K562 (cell line): ENCODE measurements at regions not wholly inside any gene's neighbourhood (a gene's known extent, or its start where the extent isn't known, plus 50 kb on each side); places are given as distances from the start of the nearest gene placed in this dataset.

Source experiments
- ATAC-seq: fragments of 200-7000 bp; cut with Tn5 transposase; 3 replicates; pipeline ENCODE4 v1.9.1; 2020; ENCODE audit warnings: moderate library complexity
- BruUV-seq: library from RNA; stranded (reverse); fragments of 400-500 nt; replicated peaks from 2 replicates; lab custom pipeline; 2021; lab: Mats Ljungman, UMichigan
- CTCF ChIA-PET: fragments of 300-600 bp; formaldehyde crosslinking; extraction: SDS; loops from one replicate; lab custom pipeline; 2021; ENCODE audit warnings: low intra/inter-chr PET ratio; lab: Yijun Ruan, JAX
- POLR2A ChIA-PET: fragments of 300-600, 350-650 bp; sonication (Branson Sonifier 250); formaldehyde crosslinking; extraction: SDS; loops from one replicate; lab custom pipeline; 2021; ENCODE audit warnings: antibody characterized with exemption, inconsistent platforms; lab: Yijun Ruan, JAX
- DNase-seq, 4 experiments: peaks; one replicate each; pipeline versions ENCODE4 v3.0.0 to v3.0.0-alpha.2; 2011 to 2018; ENCODE audit warnings: low spot score in 3 of 4, mixed read lengths in 3 of 4; ENCODE audit errors: extremely low read depth in 1 of 4
- FAIRE-seq: peaks from 2 replicates; lab custom pipeline; 2011; peaks lifted over from hg19 to GRCh38; lab: Jason Lieb, UNC
- H2AFZ ChIP-seq: 2 replicates; pipeline ENCODE4 v1.6.0; 2011; ENCODE audit warnings: low read depth, low read length, control low read depth, inconsistent platforms
- H3K27ac ChIP-seq: fragments of 200-600 bp; 3 replicates; pipeline ENCODE4 v1.8.0; 2011; ENCODE audit warnings: low read depth, mild to moderate bottlenecking, control low read depth, inconsistent platforms, low read length, moderate library complexity, mixed read lengths; ENCODE audit errors: extremely low read depth
- H3K27me3 ChIP-seq, 2 experiments: fragments of 300-600 bp in 1 of 2; 2 replicates in 1 of 2; 3 replicates in 1 of 2; pipeline versions ENCODE4 v1.6.0 to v1.8.0; 2011; ENCODE audit warnings: inconsistent platforms in 2 of 2, low read length in 2 of 2, mild to moderate bottlenecking in 1 of 2, mixed read lengths in 1 of 2, moderate library complexity in 1 of 2; ENCODE audit not compliant: control insufficient read depth in 2 of 2, insufficient read depth in 2 of 2
- H3K36me3 ChIP-seq: fragments of 300-600 bp; 3 replicates; pipeline ENCODE4 v1.8.0; 2011; ENCODE audit warnings: mild to moderate bottlenecking, low read length, inconsistent platforms; ENCODE audit not compliant: control insufficient read depth, insufficient read depth
- H3K4me1 ChIP-seq, 2 experiments: fragments of 200-600 bp in 1 of 2; replicated peaks in 1 of 2; 2 replicates in 1 of 2; 3 replicates in 1 of 2; pipeline versions ENCODE4 v1.5.1 to v1.8.0; 2011; ENCODE audit warnings: inconsistent platforms in 2 of 2, low read length in 2 of 2, mild to moderate bottlenecking in 1 of 2, mixed read lengths in 1 of 2, moderate library complexity in 1 of 2; ENCODE audit not compliant: control insufficient read depth in 2 of 2, insufficient read depth in 2 of 2
- H3K4me2 ChIP-seq: 2 replicates; pipeline ENCODE4 v1.6.1; 2011; ENCODE audit warnings: low read length, control low read depth, inconsistent platforms, mixed read lengths; ENCODE audit not compliant: insufficient read depth
- H3K4me3 ChIP-seq: fragments of 200-600 bp; sonication (generic), shearing (Covaris generic); 2 replicates; pipeline ENCODE4 v1.5.1; 2016; ENCODE audit warnings: control low read depth, inconsistent platforms
- H3K79me2 ChIP-seq: fragments of 200-600 bp; 3 replicates; pipeline ENCODE4 v1.8.0; 2011; ENCODE audit warnings: low read length, inconsistent platforms; ENCODE audit not compliant: control insufficient read depth, insufficient read depth
- H3K9ac ChIP-seq, 2 experiments: 2 replicates each; pipeline versions ENCODE4 v1.6.0 to v1.6.1; 2011; ENCODE audit warnings: low read depth in 2 of 2, low read length in 2 of 2, control low read depth in 1 of 2, inconsistent platforms in 1 of 2, mild to moderate bottlenecking in 1 of 2, mixed read lengths in 1 of 2; ENCODE audit not compliant: insufficient read depth in 1 of 2
- H3K9me1 ChIP-seq: one replicate; pipeline ENCODE4 v1.6.0; 2011; ENCODE audit warnings: inconsistent platforms, mild to moderate bottlenecking, low read length, moderate library complexity; ENCODE audit not compliant: control insufficient read depth, insufficient read depth
- H3K9me3 ChIP-seq: replicated peaks from 2 replicates; pipeline ENCODE4 v1.5.1; 2011; ENCODE audit warnings: low read depth, low read length, inconsistent platforms; ENCODE audit not compliant: control insufficient read depth, insufficient read depth
- H4K20me1 ChIP-seq: replicated peaks from 2 replicates; pipeline ENCODE4 v1.6.1; 2011; ENCODE audit warnings: low read length, inconsistent platforms, mixed read lengths; ENCODE audit not compliant: control insufficient read depth, insufficient read depth
- HEY1 ChIP-seq: fragments of 250-450 bp; sonication (Bioruptor Pico); IDR thresholded peaks from 2 replicates; pipeline ENCODE4 v1.5.0; 2020; ENCODE audit warnings: mild to moderate bottlenecking, moderate library complexity, borderline replicate concordance
- KLF13 ChIP-seq: fragments of 450-650 bp; IDR thresholded peaks from 2 replicates; pipeline ENCODE4 v1.6.1; 2016; ENCODE audit warnings: missing genetic modification characterization, low read depth, mild to moderate bottlenecking, missing compliant biosample characterization, moderate library complexity, borderline replicate concordance
- MYC ChIP-seq, 2 experiments: fragments of 250-450 bp in 1 of 2; sonication (Bioruptor Pico) in 1 of 2; IDR thresholded peaks; 2 replicates each; pipeline versions ENCODE4 v1.5.1 to v1.6.1; 2012 to 2021; ENCODE audit warnings: low read depth in 2 of 2, borderline replicate concordance in 1 of 2, improper control_type of control experiment in 1 of 2, low read length in 1 of 2, mild to moderate bottlenecking in 1 of 2, moderate library complexity in 1 of 2
- PCBP1 ChIP-seq: fragments of 200-400 bp; formaldehyde crosslinking; IDR thresholded peaks from 2 replicates; pipeline ENCODE4 v1.6.1; 2018; ENCODE audit warnings: mild to moderate bottlenecking, low read depth, low read length; ENCODE audit not compliant: poor library complexity, severe bottlenecking
- SAFB2 ChIP-seq: fragments of 200-400 bp; formaldehyde crosslinking; IDR thresholded peaks from 2 replicates; pipeline ENCODE4 v1.6.1; 2018; ENCODE audit warnings: borderline replicate concordance, low read length, low read depth, moderate library complexity; ENCODE audit not compliant: severe bottlenecking
- SREBF1 ChIP-seq: fragments of 150-350 bp; IDR thresholded peaks from 2 replicates; pipeline ENCODE4 v1.6.1; 2014; ENCODE audit warnings: antibody characterized with exemption, low read depth, low read length, borderline replicate concordance
- SRSF1 ChIP-seq: fragments of 200-400 bp; formaldehyde crosslinking; IDR thresholded peaks from 2 replicates; pipeline ENCODE4 v1.6.1; 2017; ENCODE audit warnings: mild to moderate bottlenecking, low read depth, low read length, moderate library complexity
- SRSF7 ChIP-seq: fragments of 200-400 bp; formaldehyde crosslinking; optimal IDR thresholded peaks from 2 replicates; pipeline ENCODE3; 2017; ENCODE audit warnings: mild to moderate bottlenecking, low read depth, low read length
- TAF1 ChIP-seq: IDR thresholded peaks from 2 replicates; pipeline ENCODE4 v1.6.1; 2011; ENCODE audit warnings: mild to moderate bottlenecking, low read length, moderate library complexity; ENCODE audit not compliant: insufficient read depth, control insufficient read depth, severe bottlenecking; ENCODE audit errors: extremely low read depth
- ZNF282 ChIP-seq: sonication (generic); formaldehyde crosslinking; IDR thresholded peaks from 2 replicates; pipeline ENCODE4 v1.8.1; 2023; ENCODE audit warnings: missing genetic modification reagents
- ZNF589 ChIP-seq: fragments of 200-800 bp; sonication (Bioruptor generic); IDR thresholded peaks from 2 replicates; pipeline ENCODE4 v1.6.1; 2016; ENCODE audit warnings: low read depth, missing genetic modification characterization, missing compliant biosample characterization
- WGBS: fragments of 100-300 bp; shearing (Covaris generic); methylation state at CpG from one replicate; pipeline ENCODE4 v1.1.6; 2016; ENCODE audit warnings: low coverage, mixed read lengths; ENCODE audit not compliant: insufficient coverage; ENCODE audit errors: missing lambda C conversion rate; 5-methylcytosine and 5-hydroxymethylcytosine counted together
- in situ Hi-C: fragments of 300-500 bp; cut with MboI; formaldehyde crosslinking; loops from 4 replicates; pipeline ENCODE4 v1.15.0; 2018; ENCODE audit warnings: inconsistent platforms, mixed read lengths
- intact Hi-C: fragments of 100-400 bp; cut with micrococcal nuclease; formaldehyde crosslinking; loops from 2 replicates; pipeline ENCODE4 v1.14.2; 2022
- TF ChIP-seq, protein P1 (sequence below), 2 experiments: fragments of 450-650 bp in 1 of 2; IDR thresholded peaks; 2 replicates each; pipeline ENCODE4 v1.6.1; 2011 to 2017; ENCODE audit warnings: low read depth in 2 of 2, antibody characterized with exemption in 1 of 2, borderline replicate concordance in 1 of 2, low read length in 1 of 2, mild to moderate bottlenecking in 1 of 2, mixed read lengths in 1 of 2; ENCODE audit not compliant: control insufficient read depth in 1 of 2
- TF ChIP-seq, protein P2 (sequence below): fragments of 450-650 bp; IDR thresholded peaks from 2 replicates; pipeline ENCODE4 v1.6.1; 2017; ENCODE audit warnings: antibody characterized with exemption, mild to moderate bottlenecking

DNA sequence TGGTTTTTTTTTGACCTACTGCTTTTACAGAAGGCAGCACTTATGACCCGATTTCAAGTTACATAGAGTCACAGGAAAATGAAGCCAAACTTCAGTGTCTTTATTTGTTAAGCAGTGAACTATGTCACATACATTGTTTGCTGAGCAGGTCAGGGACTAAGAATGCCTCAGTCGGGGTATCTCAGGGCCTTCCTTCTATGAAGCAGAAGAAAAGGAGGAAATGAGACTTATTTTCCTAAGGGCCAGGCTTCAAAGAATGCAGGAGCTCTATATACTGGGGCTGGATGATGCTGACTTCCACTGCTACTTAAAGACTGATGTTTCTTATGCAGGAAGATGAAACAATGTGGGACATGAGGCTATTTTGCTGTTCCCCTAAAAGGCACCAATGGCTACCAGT is 558.4 kb upstream of the IGFBP7 start (continued):
- TF ChIP-seq SRSF1, result no peak
- no peak for TF ChIP-seq SRSF7
- TF ChIP-seq PCBP1, result no peak

DNA sequence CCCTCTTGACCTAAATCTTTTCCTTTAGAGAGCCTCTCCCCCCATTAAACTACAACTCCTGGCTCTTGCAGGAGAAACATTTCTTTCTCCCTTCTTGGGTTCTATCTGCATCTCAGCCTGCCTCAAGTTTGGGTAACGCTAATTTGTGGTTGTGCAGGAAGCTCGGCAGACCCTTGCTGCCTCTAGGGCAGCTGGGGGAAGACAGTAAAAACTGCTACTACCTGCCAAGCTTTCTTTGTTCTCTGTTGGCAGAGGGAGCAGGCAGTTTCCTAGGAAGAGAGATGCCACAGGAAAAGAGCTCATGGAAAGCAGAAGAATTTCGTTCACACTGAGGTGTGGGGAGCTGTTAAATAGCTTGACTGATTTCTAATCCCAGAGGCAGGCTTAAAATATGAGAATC is 555.6 kb upstream of the IGFBP7 start:
- no TSS peak for BruUV-seq
- Histone ChIP-seq H3K36me3 (no peaks in the 10 kb centered on the region), H3K4me3 (no peak overlapping the region), H3K4me2 (no peak overlapping the region), H2AFZ (no peak overlapping the region), H3K79me2 (no peaks in the 10 kb centered on the region), H3K4me1 (no peaks in the 10 kb centered on the region), H3K9me1 (no peaks in the 10 kb centered on the region), H3K27me3 (no peaks in the 10 kb centered on the region), H3K9ac (no peak overlapping the region), H3K9me3 (no peaks in the 10 kb centered on the region), H3K27ac (no peak overlapping the region), H4K20me1 (no peaks in the 10 kb centered on the region)
- DNase-seq (no peak), FAIRE-seq (no peak), ATAC-seq (no peak)
- 0% methylated on average over 3 of the region's 3 CpGs for WGBS
- POLR2A ChIA-PET, result no interaction called here
- CTCF ChIA-PET, result no interaction called here
- in situ Hi-C loops, result no loop called here
- intact Hi-C loops, result no loop called here
- TF ChIP-seq, protein P1, sequence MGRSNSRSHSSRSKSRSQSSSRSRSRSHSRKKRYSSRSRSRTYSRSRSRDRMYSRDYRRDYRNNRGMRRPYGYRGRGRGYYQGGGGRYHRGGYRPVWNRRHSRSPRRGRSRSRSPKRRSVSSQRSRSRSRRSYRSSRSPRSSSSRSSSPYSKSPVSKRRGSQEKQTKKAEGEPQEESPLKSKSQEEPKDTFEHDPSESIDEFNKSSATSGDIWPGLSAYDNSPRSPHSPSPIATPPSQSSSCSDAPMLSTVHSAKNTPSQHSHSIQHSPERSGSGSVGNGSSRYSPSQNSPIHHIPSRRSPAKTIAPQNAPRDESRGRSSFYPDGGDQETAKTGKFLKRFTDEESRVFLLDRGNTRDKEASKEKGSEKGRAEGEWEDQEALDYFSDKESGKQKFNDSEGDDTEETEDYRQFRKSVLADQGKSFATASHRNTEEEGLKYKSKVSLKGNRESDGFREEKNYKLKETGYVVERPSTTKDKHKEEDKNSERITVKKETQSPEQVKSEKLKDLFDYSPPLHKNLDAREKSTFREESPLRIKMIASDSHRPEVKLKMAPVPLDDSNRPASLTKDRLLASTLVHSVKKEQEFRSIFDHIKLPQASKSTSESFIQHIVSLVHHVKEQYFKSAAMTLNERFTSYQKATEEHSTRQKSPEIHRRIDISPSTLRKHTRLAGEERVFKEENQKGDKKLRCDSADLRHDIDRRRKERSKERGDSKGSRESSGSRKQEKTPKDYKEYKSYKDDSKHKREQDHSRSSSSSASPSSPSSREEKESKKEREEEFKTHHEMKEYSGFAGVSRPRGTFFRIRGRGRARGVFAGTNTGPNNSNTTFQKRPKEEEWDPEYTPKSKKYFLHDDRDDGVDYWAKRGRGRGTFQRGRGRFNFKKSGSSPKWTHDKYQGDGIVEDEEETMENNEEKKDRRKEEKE (IDR thresholded peaks at IDR 0.05; ENCODE audit: borderline replicate concordance in 1 of 2, control insufficient read depth in 1 of 2, low read depth in 2 of 2, low read length in 1 of 2), result no peak
- TF ChIP-seq, protein P2, sequence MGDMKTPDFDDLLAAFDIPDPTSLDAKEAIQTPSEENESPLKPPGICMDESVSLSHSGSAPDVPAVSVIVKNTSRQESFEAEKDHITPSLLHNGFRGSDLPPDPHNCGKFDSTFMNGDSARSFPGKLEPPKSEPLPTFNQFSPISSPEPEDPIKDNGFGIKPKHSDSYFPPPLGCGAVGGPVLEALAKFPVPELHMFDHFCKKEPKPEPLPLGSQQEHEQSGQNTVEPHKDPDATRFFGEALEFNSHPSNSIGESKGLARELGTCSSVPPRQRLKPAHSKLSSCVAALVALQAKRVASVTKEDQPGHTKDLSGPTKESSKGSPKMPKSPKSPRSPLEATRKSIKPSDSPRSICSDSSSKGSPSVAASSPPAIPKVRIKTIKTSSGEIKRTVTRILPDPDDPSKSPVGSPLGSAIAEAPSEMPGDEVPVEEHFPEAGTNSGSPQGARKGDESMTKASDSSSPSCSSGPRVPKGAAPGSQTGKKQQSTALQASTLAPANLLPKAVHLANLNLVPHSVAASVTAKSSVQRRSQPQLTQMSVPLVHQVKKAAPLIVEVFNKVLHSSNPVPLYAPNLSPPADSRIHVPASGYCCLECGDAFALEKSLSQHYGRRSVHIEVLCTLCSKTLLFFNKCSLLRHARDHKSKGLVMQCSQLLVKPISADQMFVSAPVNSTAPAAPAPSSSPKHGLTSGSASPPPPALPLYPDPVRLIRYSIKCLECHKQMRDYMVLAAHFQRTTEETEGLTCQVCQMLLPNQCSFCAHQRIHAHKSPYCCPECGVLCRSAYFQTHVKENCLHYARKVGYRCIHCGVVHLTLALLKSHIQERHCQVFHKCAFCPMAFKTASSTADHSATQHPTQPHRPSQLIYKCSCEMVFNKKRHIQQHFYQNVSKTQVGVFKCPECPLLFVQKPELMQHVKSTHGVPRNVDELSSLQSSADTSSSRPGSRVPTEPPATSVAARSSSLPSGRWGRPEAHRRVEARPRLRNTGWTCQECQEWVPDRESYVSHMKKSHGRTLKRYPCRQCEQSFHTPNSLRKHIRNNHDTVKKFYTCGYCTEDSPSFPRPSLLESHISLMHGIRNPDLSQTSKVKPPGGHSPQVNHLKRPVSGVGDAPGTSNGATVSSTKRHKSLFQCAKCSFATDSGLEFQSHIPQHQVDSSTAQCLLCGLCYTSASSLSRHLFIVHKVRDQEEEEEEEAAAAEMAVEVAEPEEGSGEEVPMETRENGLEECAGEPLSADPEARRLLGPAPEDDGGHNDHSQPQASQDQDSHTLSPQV, result no peak
- TF ChIP-seq ZNF589 (CRISPR knock-in tag), result no peak
- no peak for TF ChIP-seq SAFB2
- no peak for TF ChIP-seq SREBF1
- no peak for TF ChIP-seq MYC (IDR thresholded peaks at IDR 0.05; ENCODE audit: low read depth, low read length)
- TF ChIP-seq MYC (CRISPR knock-in tag; IDR thresholded peaks at IDR 0.05; ENCODE audit: borderline replicate concordance, low read depth), result no peak
- no peak for TF ChIP-seq KLF13 (tag)
- TF ChIP-seq TAF1, result no peak
- no peak for TF ChIP-seq ZNF282
- TF ChIP-seq HEY1 (CRISPR knock-in tag), result no peak
